ENCODE measurements at regions not wholly inside any gene's neighbourhood (a gene's known extent, or its start where the extent isn't known, plus 50 kb on each side); places are given as distances from the start of the nearest gene placed in this dataset.

- Histone ChIP-seq H4K20me1 (ENCODE audit: control insufficient read depth, insufficient read depth) (no peaks in the 10 kb centered on the region), H3K4me2 (ENCODE audit: control insufficient read depth, insufficient read depth) (peak overlapping the region; percentile 51; the same call in 1 of the 2 replicates), H3K4me1 (ENCODE audit: control insufficient read depth, insufficient read depth, low read length) (peaks cover 43% of the 10 kb centered on the region), H3K27me3 (replicated peaks in 1 of 2; ENCODE audit: control insufficient read depth in 2 of 2, insufficient read depth in 2 of 2, low read length in 1 of 2) (no peaks in the 10 kb centered on the region), H2AFZ (ENCODE audit: control insufficient read depth, low read depth, low read length) (peak overlapping the region; percentile 71), H3K9ac (ENCODE audit: control insufficient read depth, insufficient read depth, low read length) (no peak overlapping the region), H3K27ac (ENCODE audit: control insufficient read depth, insufficient read depth) (no peak overlapping the region), H3K4me3 (no peak overlapping the region), H3K79me2 (ENCODE audit: control insufficient read depth, insufficient read depth, low read length) (no peaks in the 10 kb centered on the region), H3K9me3 (replicated peaks; ENCODE audit: control insufficient read depth, insufficient read depth, low read length) (no peaks in the 10 kb centered on the region), H3K36me3 (ENCODE audit: control insufficient read depth in 2 of 2, insufficient read depth in 2 of 2, low read length in 1 of 2) (no peaks in the 10 kb centered on the region)
- no TSS peak for BruUV-seq (replicated peaks)
- ChIA-PET POLR2A (interaction anchor here (1.8 to 4.3 kb wide), 2 partner anchors 88 to 98 kb away, joined by 4 to 17 read pairs; no protein-coding TSS in a partner anchor), SMC1A (ENCODE audit: uncharacterized antibody, unreplicated experiment) (interaction anchor here (0.9 to 13.3 kb wide), 10 partner anchors 9 to 446 kb away, joined by 3 to 170 read pairs (median 6); partner anchors contain the start of gene ZFP36L2), RAD21 (ENCODE audit: unreplicated experiment) (interaction anchor here (0.6 to 8.7 kb wide), 11 partner anchors 10 to 354 kb away, joined by 3 to 151 read pairs (median 4); partner anchors contain the start of gene ZFP36L2), CTCF (interaction anchor here (0.6 to 9.7 kb wide), 17 partner anchors 10 to 358 kb away, joined by 3 to 132 read pairs (median 5); partner anchors contain the start of gene ZFP36L2)
- in situ Hi-C loops (cut with MboI), result no loop called here
- ATAC-seq, result peak; percentile 81
- intact Hi-C loops (cut with micrococcal nuclease; ENCODE audit: unreplicated experiment), result loop anchor here (1.0 kb wide), 3 partner anchors 98 to 353 kb away; no protein-coding TSS in a partner anchor
- FAIRE-seq, result peak; percentile 79
- whole genome bisulfite sequencing (ENCODE audit: insufficient coverage, insufficient replicate concordance, low lambda C conversion rate, missing lambda C conversion rate), result 23% methylated on average over 18 of the region's 18 CpGs
- no peak for DNase-seq (ENCODE audit: low read depth, low spot score)
- TF ChIP-seq E2F8 (IDR thresholded peaks at IDR 0.05; ENCODE audit: low read depth, partially characterized antibody), result peak; percentile 41
- TF ChIP-seq TARDBP (IDR thresholded peaks at IDR 0.05; ENCODE audit: borderline replicate concordance), result no peak
- no peak for TF ChIP-seq YBX1 (IDR thresholded peaks at IDR 0.05)
- TF ChIP-seq NFXL1 (IDR thresholded peaks at IDR 0.05; ENCODE audit: borderline replicate concordance), result no peak
- no peak for TF ChIP-seq ZBTB4 (CRISPR knock-in tag; IDR thresholded peaks at IDR 0.05)
- no peak for TF ChIP-seq ZBED1 (IDR thresholded peaks at IDR 0.05; ENCODE audit: borderline replicate concordance)
- TF ChIP-seq LARP7 (IDR thresholded peaks at IDR 0.05), result 0 out of 2 replicates have a peak, but pooled peaks have one; percentile 35
- no peak for TF ChIP-seq CEBPZ (IDR thresholded peaks at IDR 0.05; ENCODE audit: low read depth, low read length)
- TF ChIP-seq IRF3 (IDR thresholded peaks at IDR 0.05), result no peak
- TF ChIP-seq CEBPB (IDR thresholded peaks at IDR 0.05; ENCODE audit: borderline replicate concordance in 1 of 2, low read depth in 2 of 2, low read length in 2 of 2), result no peak
- TF ChIP-seq KAT2A (conservative IDR thresholded peaks at IDR 0.05; ENCODE audit: control insufficient read depth, low read depth, low read length), result no peak
- no peak for TF ChIP-seq ZNF384 (IDR thresholded peaks at IDR 0.05; ENCODE audit: borderline replicate concordance, low read depth, low read length)
Measured at GRCh38 chr2:43131051-43131889, 95.1 kb downstream of the ZFP36L2 start.
